Activated CD4-positive, alpha-beta T cell treated with anti-CD3 and anti-CD28 coated beads, Interleukin-2, amount 50 U/mL, for 24 hours (primary cell): ENCODE measurements at regions not wholly inside any gene's neighbourhood (a gene's known extent, or its start where the extent isn't known, plus 50 kb on each side); places are given as distances from the start of the nearest gene placed in this dataset.

Source experiments
- DNase-seq, 2 donors: peaks; one replicate each; pipeline ENCODE4 v3.0.0-alpha.2; 2020; ENCODE audit warnings: low read depth in 1 of 2, low spot score in 1 of 2

DNA sequence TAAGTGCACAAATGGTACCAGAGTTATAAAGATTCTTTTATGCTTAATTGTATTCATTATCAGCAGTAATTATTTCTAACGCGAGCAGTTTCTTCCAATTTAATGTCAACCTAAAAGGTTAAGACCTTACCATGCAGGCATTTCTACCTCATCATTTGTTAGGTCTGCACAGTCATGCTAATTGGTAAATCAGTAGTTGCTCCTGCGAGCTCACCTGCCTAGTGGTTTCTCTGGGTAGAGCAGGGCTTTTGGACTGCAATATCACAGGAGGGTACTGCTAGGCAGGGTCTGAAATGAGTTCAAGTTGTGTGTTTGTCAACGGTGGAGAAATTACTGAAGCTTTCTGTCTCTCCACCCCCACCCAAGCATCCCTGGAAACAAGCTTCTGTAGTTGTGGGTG, 558.5 kb upstream of the MGMT start:
- no peak for DNase-seq

DNA sequence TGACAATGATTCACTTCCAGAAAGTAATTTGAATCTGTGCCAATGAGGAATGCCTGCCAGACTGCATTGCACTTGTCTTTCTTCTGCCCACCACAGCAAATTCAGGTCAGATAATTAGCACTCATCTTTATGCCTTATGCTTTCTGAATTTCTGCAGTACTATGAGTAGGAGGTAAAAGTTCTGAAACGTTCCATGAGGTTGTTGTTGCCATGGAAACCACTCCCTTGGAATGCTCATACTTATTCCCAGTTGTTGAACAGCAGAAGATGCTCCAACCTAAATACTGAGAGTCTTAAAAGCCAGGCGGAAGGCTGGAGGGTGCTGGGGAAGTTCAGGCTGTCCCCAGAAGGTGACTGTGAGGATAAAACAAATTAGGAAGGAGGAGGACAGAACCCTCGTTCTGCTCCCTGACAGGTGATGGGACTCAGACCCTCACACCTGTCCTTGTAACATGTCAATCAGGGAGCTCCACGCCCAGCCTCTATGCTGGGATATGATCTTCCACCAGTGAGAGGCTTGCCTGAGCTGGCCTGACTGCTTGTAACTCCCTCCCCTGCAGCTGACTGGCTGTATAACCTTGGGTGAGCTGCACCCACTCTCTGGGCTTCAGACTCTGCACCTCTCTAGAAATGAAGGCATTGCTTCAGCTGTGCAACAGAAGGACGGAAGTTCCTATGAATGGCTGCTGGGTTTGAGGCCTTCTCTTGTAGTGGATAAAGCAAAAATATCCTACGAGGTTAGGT, 554.3 kb upstream of the MGMT start:
- no peak for DNase-seq

DNA sequence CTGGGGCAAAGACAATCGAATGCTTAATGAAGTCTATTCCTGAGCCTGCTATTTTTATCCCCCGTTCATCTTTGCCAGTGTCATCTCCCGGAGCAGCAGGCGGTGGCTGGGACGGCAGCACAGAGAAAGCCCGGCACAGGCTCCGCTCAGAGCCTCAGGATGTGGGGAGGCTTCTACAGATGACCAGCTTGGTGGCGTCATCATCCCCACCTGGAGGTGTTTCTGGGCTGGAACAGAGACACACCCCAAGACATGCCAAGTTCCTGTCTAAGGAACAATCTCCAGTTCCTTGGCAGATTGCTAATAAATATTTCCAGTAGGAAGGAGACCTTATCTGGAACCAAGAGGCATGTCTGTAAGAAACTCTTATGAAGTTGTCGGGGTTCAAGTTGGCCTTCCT, 552.4 kb upstream of the MGMT start:
- DNase-seq: no peak

DNA sequence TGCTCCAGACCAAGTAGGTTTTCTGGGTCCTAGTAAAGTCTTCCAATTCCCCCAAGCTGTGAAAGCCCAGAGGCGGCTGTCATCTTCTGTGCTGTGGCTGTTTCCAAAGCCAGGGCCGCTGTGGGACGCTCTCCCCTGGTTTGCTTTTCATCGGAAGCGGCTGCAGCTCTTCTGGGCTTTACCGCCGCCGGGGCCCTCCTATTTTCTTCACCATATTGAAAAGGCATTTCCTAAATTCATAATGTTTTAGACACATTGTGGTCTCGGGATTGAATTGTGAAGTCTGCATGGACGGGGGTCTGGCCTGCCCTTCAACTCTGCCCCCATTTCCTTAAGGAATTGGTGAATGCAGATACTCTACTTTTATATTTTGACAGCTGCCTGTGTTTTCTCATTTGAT, 551.4 kb upstream of the MGMT start:
- DNase-seq: no peak

DNA sequence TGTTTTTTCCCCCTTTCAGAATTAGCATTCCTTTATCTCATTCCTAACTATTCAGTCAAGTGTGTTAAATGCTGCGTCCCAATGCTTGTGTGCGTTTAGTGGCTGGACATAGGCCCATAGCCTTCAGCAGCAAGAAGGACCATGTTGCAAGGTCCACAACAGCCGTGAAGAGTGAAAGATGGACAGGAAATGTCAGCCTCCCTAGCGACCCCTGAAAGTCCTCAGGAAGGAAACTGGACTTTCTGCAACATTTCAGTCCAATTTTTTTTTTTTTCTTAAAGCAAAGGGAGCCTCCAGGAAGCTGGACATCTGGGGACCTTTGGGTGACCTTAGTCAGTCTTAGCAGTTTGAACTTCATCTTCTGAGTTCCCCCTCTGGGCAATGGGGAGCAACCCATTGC, 550.7 kb upstream of the MGMT start:
- no peak for DNase-seq

DNA sequence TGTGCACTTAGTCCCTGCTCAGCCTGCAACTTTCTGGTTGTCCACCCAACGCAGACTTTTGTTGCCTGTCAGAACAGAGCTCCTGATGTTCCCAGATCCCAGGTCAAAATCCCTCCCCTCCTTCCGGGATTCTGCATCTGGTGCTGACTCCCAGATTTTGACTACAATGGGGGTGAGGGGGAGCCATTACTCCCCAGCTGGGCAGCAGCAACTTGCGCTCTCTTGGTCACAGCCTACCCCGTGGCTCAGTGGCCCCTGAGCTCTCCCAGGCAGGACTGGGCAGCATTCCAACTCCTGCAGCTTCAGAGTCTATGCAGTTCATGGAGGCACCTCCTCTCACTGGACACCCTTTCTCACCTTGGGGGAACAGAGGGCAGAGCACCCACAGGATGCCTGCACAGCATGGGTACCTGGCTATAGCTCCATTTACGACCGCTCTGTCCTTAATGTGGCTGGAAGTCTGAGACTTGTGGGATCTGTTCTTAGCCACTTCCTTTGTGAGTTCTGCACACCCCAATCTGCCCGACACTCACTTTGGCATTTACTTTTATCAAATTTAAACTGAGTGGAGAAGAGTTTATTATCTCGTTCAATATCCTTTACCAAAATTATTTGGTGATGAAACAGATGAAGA, 545.5 kb upstream of the MGMT start:
- no peak for DNase-seq

DNA sequence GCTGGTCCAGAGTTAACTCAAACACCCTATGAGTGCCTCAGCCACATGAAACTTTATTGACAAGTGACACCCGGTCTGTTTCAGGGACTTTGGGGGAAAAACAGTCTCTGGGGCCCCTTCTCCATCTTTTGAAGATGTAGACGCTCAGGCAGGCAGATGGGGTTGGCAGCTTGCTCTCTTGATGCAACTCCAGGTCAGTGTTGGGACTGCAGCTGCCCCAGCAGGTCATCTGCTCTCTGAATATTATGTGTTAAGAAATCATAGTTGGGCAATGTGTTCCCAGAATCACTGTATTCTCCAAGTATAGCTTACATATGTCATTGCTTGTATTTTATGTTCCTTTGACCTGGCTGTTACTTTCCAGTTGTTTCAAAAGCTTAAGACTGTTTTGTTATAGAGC, 544.9 kb upstream of the MGMT start:
- no peak for DNase-seq

DNA sequence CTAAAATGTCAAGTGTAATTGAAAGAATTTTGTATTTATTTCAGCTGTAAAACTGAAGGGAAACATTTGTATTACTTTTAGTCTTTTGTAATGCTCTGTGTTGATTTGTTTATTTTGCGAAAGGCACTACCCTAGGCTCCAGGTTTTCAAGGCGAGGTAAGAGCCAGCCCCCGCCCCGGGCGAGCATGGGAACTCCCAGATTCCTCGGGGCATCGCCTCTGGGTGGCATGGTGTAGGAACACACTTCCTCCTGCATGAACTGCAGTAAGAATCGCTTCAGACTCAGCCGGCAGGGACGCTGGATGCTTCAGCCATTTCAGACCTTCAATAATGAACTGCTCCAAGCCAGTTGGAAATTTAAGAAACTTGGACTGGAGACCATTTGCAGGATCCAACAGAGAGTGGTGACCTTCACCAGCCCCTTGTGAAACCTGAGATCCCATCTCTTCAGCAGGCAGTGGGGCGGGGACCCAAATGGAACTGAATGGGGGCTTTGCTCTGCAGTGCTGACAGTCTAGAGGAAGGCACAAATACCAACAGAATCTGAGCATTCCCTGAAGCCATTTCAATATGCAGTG, 544.3 kb upstream of the MGMT start:
- no peak for DNase-seq

DNA sequence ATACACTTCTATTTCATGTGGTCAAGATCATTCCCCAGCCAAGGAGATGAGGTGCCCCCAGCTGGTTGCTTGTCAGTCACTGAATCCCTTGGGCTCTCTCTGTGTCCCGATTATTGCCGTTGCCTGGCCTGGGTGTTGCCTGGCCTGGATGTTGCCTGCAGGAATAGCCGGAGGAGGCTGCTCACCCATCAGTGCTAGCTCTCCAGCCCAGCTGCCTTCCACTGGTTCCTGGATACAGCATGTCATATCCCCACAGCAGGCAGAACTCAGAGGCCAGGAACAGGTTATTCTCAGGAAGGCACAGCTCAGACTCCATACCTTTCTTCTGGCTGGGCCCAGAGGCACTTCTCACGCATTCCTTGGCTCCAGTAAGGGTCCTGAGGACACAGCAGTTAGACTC, 542.1 kb upstream of the MGMT start:
- DNase-seq: no peak

DNA sequence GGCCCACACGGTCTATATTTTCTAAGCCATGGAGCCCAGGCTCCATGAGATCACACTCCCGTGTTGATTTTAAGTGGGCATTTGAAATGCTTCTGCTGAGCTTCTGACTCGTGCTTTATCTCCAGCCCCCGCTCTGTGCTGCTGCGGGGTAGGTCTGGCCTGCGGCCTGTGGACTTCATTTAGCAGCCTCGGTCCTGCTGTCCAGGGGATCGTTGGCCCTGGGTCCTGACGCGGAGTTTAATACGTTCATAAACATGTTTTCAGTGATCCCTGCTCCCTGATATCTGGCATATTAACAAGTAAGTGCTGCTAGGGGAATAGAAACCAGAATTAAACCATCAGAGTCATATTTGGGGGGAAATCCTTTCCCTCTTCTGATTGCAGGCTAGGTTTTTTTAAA, 540.3 kb upstream of the MGMT start:
- no peak for DNase-seq

DNA sequence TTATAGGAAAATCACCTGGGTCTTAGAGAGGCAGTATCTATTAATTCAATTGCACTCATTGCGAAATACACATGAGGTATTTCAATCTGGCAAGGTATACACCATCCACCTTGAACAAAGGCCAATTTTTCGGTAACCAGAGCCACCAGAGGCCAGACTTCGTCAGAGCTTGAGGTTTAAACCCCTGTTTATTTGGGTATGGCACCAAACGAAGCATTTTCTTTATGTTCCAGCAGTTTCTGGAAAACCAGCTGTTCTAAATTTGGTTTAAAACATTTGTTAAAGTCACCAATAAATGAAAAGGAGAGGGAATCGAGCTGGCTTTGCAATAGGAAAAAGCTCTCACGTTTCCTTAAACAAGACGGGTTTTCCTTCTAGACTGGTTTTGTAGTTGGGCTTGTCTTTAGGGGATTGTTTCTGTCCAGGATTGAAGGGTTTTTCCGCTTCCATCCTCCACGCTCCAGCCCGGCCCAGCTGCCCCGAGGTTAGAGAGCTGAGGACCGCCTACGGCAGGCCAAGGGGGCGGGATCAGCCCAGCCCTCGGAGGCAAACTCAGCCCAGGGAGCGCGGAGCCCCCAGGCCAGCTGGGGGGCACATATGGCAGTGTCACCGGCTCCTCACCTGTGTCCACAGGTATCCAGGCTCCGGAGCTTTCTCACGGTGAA, 539.4 kb upstream of the MGMT start:
- no peak for DNase-seq

DNA sequence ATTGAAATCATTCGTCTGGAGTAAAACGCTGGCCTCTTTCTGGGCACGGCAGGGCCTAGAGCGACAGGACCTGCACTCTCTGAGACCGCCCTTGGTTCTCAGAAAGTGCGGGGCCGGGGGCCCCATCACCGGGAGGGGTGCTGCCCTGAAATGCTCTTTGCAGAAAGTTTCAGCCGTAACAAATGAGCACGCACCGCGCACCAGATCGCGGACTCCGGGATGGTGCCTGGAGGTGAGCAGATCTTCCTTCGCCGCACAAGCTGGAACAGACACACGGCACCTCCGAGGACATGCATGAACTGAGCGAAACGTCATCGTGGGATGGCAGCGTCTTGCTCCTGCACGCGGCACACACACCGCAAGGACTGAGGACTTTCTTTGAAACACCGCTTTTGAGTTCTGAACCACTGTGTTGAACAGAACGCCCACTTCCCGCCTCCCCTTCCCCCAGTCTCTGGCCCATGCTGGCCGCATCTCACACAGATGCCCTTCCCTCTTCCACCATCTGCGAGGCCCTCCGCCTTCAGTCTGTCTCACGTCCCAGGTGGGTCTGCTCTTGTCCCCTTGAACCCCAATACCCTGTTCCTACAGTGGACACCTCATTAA, 538.7 kb upstream of the MGMT start:
- no peak for DNase-seq

DNA sequence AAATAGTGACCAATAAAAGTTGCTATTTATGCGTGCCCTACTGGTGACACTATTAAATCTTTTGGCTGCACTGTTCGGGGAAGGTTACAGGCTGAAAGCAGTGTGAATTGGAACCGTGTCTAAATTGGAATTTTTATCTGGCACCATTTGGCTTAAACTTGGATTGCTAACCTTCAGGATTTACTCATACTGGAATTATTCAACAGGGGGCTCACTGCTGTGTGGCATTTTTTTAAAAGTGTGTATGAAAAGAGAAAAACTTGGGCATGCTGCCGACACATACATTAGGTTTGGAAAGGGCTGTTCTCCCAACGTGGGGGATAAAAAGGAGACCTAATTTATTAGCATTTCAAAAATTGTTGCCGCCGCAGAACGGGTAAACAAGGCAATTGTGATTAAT, 537.9 kb upstream of the MGMT start:
- no peak for DNase-seq

DNA sequence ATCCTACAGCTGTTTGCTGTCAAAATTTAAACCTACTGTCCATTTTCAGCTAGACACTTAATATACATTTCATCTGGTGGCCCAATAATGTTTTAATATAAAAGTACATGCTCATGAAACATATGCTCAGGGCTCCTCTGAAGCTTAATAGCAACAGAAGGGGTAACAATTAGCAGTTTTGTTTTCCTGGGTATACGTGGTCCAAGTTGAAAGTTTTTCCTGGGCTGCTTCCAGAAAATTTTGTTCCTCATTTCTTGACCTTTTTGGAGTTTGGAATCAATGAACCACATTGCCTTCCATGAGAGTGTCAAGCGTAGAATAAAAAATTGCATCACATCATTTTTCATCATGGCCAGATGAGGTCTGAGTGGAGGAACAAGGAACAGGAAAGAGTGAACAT, 537.3 kb upstream of the MGMT start:
- no peak for DNase-seq

DNA sequence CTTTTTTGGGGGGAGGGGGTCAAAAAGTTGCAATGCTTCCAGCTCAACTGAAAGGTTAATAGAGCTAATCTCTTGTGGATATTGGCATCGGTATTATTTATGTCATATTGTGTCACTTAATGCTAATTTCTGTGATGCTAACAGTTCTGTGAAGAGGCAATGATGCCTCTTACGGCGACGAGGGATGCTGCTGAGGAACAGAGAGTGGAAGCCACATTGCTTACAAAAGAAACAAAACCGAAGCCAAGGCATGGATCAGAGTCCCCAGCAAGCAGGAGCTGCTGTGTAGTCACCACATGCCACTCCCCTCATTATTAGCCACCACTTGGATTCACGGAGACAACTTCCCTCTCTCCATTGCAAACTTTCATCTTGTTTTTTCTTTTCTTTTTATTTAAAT, 536.5 kb upstream of the MGMT start:
- no peak for DNase-seq

DNA sequence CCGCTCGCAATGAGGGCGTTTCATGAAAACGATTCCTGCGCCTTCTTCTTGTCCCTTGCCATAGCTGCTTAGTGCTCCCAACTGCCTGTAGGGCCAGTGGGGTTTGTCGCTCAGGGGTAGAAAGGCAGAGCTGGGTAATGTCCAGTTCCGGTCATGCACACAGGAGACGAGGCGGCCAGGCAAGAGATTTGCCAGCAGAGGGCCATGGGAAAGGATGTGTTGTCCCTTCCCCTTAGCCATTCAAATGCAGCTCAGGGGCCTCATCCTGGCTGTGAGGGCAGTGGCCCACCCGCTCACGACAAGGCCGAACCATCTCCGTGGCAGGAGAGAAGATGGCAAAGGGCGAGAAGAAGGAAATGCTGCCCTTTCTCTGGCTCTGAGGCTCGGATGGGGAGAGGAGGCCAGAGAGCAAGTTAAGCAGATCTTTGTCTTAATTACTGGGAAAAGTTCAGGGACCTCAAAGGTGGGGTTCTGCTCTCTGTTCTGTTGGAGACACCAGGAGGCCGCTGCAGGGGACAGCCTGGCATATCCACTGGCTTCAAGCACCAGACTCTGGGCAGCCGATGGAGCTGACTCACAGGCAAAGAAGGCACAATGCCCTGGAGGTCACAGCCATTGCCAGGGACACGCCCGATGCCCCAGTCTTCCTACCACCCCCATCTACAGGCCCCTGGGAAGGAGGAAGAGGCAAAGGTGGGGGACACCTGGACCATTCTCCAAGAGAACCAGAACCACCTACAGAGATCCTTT, 534.8 kb upstream of the MGMT start:
- DNase-seq: no peak

DNA sequence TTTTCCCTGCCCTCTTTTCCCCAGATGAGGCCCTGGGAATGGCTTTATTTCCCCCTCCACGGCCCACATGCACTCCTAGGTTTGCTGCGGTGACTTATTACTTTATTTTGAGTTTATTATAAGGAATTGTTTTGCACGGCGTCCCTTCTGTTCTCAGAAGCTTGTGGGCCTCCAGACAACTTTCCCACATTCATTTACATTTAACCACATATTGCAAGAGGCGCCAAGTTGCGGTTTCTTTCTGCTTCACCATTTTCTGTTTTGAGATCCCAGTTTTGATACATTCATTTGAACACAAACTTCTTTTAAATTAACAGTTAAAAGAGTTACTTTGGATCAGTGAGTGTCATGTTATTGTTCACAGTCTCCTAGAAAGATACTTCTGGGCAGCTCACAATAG, 532.5 kb upstream of the MGMT start:
- DNase-seq: no peak

DNA sequence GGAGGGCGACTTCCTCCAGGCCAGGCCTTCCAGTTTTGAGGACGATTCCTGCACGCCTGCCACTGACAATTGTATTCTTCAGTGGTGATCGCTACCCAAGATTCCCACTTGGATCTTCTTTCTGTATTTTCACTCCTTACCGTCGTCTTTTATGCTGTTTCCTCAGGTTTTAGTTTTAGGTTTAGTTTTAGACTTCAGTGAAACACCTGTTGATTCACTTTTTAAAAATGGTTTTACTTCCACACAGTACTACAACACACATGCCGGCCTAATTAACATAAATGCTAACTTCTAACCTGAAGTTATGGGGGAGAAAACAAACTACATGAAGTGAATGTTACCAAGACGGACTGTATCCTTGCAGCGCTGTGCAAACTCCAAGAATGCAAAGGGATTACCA, 530.6 kb upstream of the MGMT start:
- no peak for DNase-seq

DNA sequence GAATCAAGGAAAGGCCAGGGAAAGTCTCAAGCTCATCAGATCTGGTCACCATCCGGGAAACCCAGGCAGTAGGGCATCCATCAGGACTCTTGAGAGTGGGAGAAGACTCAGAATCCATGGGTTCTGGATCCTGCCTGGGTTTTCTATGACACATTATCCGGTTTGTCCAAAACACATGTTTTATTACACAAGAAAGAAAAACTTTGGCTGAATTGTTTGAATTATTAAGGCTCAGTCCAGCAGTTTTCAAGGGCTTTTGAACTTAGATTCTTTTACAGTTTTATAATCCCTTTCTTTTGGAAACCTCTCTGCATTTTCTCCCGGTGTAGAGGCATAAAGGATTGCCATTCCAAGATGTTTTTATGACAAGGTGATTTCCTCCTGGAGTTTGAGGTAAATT, 528.5 kb upstream of the MGMT start:
- no peak for DNase-seq

DNA sequence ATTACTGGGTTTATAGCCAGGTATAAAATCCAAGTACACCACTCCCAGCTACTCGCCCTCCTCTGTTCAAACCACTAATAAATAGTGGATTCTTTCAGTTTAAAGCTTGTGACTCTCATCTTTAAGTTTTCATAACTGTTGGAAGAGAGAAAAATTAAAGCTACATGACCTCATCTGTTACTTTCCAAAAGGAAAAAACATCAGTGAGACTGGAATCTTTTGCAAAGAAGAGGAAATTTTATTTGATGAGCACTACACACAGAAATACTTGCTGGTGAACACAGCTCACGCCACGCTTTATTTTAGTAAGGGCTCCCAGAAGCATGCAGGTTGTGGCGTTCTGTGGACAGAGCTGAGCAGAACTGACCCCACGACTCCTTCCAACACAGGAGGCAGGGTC, 527.0 kb upstream of the MGMT start:
- no peak for DNase-seq

DNA sequence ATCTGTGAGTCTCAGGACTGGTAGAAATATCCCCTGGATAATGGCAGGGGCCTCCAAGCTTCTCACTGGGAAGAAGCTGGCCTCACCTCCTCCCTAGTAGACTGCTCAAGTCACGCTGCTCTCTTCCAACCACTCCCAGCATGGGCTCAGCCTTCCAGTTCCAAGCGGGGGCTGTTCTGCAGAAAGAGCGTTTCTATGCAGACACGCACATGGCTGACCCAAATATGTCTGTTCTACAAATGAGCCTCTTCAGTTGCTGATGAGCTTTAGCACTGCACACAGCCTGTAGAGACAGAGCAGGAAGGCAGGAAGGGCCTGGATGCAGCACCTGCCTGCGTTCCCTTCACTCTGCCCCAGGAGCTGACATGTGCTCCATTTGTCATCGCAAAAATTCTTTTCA, 523.9 kb upstream of the MGMT start:
- DNase-seq: no peak
